ENCODE measurements at regions not wholly inside any gene's neighbourhood (a gene's known extent, or its start where the extent isn't known, plus 50 kb on each side); places are given as distances from the start of the nearest gene placed in this dataset.

DNA sequence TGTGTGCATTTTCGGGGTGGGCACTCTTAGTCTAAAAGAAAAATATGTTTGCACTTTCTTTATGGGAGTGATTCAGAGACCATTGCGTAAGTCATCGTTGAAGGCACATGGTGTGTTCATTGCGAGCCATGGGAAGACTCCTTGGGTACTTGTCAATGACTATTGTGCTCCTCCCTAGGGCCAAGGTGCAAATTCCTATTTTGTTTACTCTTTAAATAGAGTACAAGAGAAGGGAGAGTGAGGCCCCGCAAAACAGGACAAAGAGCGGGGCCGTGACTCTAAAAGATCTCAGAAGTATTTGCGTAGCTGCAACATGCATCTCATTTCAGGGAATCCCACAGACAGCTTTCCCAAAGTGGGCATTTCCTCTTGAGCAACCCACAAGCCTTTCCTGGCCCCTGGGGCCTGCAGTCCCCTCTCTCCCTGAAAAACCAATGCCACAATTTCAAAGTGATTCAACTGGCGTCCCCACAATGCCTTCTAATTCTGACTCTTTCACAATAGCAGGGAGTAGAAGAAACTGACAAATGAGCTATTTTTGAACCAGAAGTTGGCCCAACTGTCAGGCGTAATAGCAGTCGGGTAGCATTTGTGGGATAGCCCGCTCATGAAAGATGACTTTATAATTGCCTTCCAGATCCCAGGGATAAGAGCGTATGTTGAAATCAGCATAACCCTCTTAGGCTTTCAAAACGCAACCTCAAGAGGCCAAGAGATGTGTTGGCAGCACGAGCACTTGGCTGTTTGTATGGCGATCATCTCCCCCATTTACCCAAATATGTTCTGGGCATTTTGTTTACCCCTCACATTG, 277.9 kb upstream of the BMP2 start (continued):
- TF ChIP-seq, protein P1, sequence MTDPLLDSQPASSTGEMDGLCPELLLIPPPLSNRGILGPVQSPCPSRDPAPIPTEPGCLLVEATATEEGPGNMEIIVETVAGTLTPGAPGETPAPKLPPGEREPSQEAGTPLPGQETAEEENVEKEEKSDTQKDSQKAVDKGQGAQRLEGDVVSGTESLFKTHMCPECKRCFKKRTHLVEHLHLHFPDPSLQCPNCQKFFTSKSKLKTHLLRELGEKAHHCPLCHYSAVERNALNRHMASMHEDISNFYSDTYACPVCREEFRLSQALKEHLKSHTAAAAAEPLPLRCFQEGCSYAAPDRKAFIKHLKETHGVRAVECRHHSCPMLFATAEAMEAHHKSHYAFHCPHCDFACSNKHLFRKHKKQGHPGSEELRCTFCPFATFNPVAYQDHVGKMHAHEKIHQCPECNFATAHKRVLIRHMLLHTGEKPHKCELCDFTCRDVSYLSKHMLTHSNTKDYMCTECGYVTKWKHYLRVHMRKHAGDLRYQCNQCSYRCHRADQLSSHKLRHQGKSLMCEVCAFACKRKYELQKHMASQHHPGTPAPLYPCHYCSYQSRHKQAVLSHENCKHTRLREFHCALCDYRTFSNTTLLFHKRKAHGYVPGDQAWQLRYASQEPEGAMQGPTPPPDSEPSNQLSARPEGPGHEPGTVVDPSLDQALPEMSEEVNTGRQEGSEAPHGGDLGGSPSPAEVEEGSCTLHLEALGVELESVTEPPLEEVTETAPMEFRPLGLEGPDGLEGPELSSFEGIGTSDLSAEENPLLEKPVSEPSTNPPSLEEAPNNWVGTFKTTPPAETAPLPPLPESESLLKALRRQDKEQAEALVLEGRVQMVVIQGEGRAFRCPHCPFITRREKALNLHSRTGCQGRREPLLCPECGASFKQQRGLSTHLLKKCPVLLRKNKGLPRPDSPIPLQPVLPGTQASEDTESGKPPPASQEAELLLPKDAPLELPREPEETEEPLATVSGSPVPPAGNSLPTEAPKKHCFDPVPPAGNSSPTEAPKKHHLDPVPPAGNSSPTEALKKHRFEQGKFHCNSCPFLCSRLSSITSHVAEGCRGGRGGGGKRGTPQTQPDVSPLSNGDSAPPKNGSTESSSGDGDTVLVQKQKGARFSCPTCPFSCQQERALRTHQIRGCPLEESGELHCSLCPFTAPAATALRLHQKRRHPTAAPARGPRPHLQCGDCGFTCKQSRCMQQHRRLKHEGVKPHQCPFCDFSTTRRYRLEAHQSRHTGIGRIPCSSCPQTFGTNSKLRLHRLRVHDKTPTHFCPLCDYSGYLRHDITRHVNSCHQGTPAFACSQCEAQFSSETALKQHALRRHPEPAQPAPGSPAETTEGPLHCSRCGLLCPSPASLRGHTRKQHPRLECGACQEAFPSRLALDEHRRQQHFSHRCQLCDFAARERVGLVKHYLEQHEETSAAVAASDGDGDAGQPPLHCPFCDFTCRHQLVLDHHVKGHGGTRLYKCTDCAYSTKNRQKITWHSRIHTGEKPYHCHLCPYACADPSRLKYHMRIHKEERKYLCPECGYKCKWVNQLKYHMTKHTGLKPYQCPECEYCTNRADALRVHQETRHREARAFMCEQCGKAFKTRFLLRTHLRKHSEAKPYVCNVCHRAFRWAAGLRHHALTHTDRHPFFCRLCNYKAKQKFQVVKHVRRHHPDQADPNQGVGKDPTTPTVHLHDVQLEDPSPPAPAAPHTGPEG (CRISPR knock-in tag; IDR thresholded peaks at IDR 0.05), result no peak
- TF ChIP-seq TOE1 (CRISPR knock-in tag; IDR thresholded peaks at IDR 0.05) (no peak), ZNF121 (CRISPR knock-in tag; IDR thresholded peaks at IDR 0.05) (no peak), NFKBIZ (CRISPR knock-in tag; IDR thresholded peaks at IDR 0.05) (no peak), ZNF335 (CRISPR knock-in tag; IDR thresholded peaks at IDR 0.05) (no peak), KLF13 (CRISPR knock-in tag; IDR thresholded peaks at IDR 0.05) (no peak), AHR (CRISPR knock-in tag; IDR thresholded peaks at IDR 0.05) (no peak), RAD51 (IDR thresholded peaks at IDR 0.05; ENCODE audit: borderline replicate concordance) (no peak), ZNF251 (CRISPR knock-in tag; IDR thresholded peaks at IDR 0.05) (no peak), ZNF563 (CRISPR knock-in tag; IDR thresholded peaks at IDR 0.05) (no peak), MBD4 (IDR thresholded peaks at IDR 0.05; ENCODE audit: borderline replicate concordance, low read length) (no peak), ZNF768 (CRISPR knock-in tag; IDR thresholded peaks at IDR 0.05) (no peak), TBX2 (CRISPR knock-in tag; IDR thresholded peaks at IDR 0.05; ENCODE audit: borderline replicate concordance) (no peak), ZNF672 (CRISPR knock-in tag; IDR thresholded peaks at IDR 0.05) (no peak), ZNF746 (CRISPR knock-in tag; IDR thresholded peaks at IDR 0.05) (no peak)
- TF ChIP-seq, protein P2, sequence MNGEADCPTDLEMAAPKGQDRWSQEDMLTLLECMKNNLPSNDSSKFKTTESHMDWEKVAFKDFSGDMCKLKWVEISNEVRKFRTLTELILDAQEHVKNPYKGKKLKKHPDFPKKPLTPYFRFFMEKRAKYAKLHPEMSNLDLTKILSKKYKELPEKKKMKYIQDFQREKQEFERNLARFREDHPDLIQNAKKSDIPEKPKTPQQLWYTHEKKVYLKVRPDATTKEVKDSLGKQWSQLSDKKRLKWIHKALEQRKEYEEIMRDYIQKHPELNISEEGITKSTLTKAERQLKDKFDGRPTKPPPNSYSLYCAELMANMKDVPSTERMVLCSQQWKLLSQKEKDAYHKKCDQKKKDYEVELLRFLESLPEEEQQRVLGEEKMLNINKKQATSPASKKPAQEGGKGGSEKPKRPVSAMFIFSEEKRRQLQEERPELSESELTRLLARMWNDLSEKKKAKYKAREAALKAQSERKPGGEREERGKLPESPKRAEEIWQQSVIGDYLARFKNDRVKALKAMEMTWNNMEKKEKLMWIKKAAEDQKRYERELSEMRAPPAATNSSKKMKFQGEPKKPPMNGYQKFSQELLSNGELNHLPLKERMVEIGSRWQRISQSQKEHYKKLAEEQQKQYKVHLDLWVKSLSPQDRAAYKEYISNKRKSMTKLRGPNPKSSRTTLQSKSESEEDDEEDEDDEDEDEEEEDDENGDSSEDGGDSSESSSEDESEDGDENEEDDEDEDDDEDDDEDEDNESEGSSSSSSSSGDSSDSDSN (CRISPR knock-in tag; IDR thresholded peaks at IDR 0.05), result no peak
- TF ChIP-seq, protein P3, sequence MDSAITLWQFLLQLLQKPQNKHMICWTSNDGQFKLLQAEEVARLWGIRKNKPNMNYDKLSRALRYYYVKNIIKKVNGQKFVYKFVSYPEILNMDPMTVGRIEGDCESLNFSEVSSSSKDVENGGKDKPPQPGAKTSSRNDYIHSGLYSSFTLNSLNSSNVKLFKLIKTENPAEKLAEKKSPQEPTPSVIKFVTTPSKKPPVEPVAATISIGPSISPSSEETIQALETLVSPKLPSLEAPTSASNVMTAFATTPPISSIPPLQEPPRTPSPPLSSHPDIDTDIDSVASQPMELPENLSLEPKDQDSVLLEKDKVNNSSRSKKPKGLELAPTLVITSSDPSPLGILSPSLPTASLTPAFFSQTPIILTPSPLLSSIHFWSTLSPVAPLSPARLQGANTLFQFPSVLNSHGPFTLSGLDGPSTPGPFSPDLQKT (CRISPR knock-in tag; IDR thresholded peaks at IDR 0.05; ENCODE audit: borderline replicate concordance), result no peak
- TF ChIP-seq, protein P4, sequence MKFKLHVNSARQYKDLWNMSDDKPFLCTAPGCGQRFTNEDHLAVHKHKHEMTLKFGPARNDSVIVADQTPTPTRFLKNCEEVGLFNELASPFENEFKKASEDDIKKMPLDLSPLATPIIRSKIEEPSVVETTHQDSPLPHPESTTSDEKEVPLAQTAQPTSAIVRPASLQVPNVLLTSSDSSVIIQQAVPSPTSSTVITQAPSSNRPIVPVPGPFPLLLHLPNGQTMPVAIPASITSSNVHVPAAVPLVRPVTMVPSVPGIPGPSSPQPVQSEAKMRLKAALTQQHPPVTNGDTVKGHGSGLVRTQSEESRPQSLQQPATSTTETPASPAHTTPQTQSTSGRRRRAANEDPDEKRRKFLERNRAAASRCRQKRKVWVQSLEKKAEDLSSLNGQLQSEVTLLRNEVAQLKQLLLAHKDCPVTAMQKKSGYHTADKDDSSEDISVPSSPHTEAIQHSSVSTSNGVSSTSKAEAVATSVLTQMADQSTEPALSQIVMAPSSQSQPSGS (CRISPR knock-in tag; IDR thresholded peaks at IDR 0.05), result peak; percentile 51; the same call in 1 of the 2 replicates
- TF ChIP-seq, protein P5, sequence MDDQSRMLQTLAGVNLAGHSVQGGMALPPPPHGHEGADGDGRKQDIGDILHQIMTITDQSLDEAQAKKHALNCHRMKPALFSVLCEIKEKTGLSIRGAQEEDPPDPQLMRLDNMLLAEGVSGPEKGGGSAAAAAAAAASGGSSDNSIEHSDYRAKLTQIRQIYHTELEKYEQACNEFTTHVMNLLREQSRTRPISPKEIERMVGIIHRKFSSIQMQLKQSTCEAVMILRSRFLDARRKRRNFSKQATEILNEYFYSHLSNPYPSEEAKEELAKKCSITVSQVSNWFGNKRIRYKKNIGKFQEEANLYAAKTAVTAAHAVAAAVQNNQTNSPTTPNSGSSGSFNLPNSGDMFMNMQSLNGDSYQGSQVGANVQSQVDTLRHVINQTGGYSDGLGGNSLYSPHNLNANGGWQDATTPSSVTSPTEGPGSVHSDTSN (CRISPR knock-in tag; IDR thresholded peaks at IDR 0.05; ENCODE audit: borderline replicate concordance), result no peak
